Right lobe of liver (tissue), 6 donors: ENCODE measurements at regions not wholly inside any gene's neighbourhood (a gene's known extent, or its start where the extent isn't known, plus 50 kb on each side); places are given as distances from the start of the nearest gene placed in this dataset.

ENCODE experiments used
- ATAC-seq, 4 donors: fragments of 200-7000 bp; cut with Tn5 transposase; one replicate each; pipeline ENCODE4 v1.9.1; 2020; ENCODE audit warnings: mild to moderate bottlenecking in 4 of 4, moderate library complexity in 4 of 4
- DNase-seq, 3 donors: peaks; one replicate each; pipeline ENCODE4 v3.0.0-alpha.2; 2020
- H3K27ac ChIP-seq, 3 donors: fragments of 200-600 bp; one replicate each; pipeline ENCODE4 v1.8.0; 2022
- H3K27me3 ChIP-seq, 2 donors: fragments of 200-600 bp; one replicate each; pipeline ENCODE4 v1.8.0; 2022
- H3K36me3 ChIP-seq, 4 donors: fragments of 200-600 bp; sonication (generic) in 1 of 4; one replicate each; pipeline versions ENCODE4 v1.5.1 to v1.8.0; 2017 to 2022; ENCODE audit warnings: control low read depth in 1 of 4
- H3K4me1 ChIP-seq, 4 donors: fragments of 200-600 bp; sonication (generic) in 1 of 4; one replicate each; pipeline versions ENCODE4 v1.5.1 to v1.8.0; 2017 to 2022; ENCODE audit warnings: control low read depth in 1 of 4
- H3K4me3 ChIP-seq, 3 donors: fragments of 200-600 bp; one replicate each; pipeline ENCODE4 v1.8.0; 2022
- H3K9me3 ChIP-seq, 4 donors: fragments of 200-600 bp; sonication (generic) in 1 of 4; one replicate each; pipeline versions ENCODE4 v1.5.1 to v1.8.0; 2017 to 2022; ENCODE audit warnings: control low read depth in 1 of 4
- POLR2A ChIP-seq: fragments of 450-650 bp; IDR thresholded peaks from one replicate; pipeline ENCODE4 v1.6.1; 2017; ENCODE audit warnings: antibody characterized with exemption, mild to moderate bottlenecking
- WGBS: methylation state at CpG from one replicate; pipeline ENCODE4 v1.1.6; 2018; ENCODE audit warnings: low coverage, low lambda C conversion rate; ENCODE audit not compliant: insufficient coverage; ENCODE audit errors: missing lambda C conversion rate; 5-methylcytosine and 5-hydroxymethylcytosine counted together
- intact Hi-C, 2 donors: fragments of 100-400 bp; cut with DNase I; formaldehyde crosslinking; loops; one replicate each; pipeline versions ENCODE4 v1.11.2 to v1.14.1; 2022
- TF ChIP-seq, protein P1 (sequence below), 4 donors: fragments of 200-600 bp in 3 of 4; fragments of 450-650 bp in 1 of 4; IDR thresholded peaks; one replicate each; pipeline versions ENCODE4 v1.5.1 to v1.8.0; 2016 to 2022; ENCODE audit warnings: antibody characterized with exemption in 4 of 4, mild to moderate bottlenecking in 2 of 4
- donor health status: DM: no; HTN: yes; CAD: no.
- donor health status: DM: no; HTN: no; CAD: no.
- donor health status: DM: no; HTN: no; CAD: no.
- donor health status: DM: no; HTN: yes; CAD: no.
- donor health status: DM: no; HTN: yes; CAD: no.

DNA sequence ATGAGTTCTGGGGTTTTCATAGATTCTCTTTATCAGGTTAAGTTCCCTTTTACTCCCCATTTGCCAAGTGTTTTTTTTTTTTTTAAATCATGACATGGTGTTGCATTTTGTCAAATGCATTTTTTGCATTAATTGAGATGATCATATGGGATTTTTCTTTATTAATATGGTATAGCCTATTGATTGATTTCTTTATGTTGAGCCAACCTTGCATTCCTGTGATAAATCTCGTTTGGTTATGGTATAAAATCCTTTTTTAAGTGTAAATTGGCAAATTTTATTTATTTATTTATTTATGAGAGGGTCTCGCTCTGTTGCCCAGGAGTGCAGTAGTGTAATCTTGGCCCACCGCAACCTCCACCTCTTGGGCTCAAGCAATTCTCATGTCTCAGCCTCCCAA lies 81.5 kb upstream of the ACVR1 start:
- H3K27ac ChIP-seq, result no peak overlapping the region
- DNase-seq, result no peak
- no peak overlapping the region for H3K4me3 ChIP-seq
- TF ChIP-seq, protein P1, sequence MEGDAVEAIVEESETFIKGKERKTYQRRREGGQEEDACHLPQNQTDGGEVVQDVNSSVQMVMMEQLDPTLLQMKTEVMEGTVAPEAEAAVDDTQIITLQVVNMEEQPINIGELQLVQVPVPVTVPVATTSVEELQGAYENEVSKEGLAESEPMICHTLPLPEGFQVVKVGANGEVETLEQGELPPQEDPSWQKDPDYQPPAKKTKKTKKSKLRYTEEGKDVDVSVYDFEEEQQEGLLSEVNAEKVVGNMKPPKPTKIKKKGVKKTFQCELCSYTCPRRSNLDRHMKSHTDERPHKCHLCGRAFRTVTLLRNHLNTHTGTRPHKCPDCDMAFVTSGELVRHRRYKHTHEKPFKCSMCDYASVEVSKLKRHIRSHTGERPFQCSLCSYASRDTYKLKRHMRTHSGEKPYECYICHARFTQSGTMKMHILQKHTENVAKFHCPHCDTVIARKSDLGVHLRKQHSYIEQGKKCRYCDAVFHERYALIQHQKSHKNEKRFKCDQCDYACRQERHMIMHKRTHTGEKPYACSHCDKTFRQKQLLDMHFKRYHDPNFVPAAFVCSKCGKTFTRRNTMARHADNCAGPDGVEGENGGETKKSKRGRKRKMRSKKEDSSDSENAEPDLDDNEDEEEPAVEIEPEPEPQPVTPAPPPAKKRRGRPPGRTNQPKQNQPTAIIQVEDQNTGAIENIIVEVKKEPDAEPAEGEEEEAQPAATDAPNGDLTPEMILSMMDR (IDR thresholded peaks at IDR 0.05), result no peak
- 36% methylated on average over 3 of the region's 3 CpGs for WGBS
- H3K27me3 ChIP-seq, result no peaks in the 10 kb centered on the region
- intact Hi-C loops, result no loop called here
- ATAC-seq, result no peak
- H3K36me3 ChIP-seq, result no peaks in the 10 kb centered on the region
- H3K4me1 ChIP-seq, result no peaks in the 10 kb centered on the region
- no peaks in the 10 kb centered on the region for H3K9me3 ChIP-seq

DNA sequence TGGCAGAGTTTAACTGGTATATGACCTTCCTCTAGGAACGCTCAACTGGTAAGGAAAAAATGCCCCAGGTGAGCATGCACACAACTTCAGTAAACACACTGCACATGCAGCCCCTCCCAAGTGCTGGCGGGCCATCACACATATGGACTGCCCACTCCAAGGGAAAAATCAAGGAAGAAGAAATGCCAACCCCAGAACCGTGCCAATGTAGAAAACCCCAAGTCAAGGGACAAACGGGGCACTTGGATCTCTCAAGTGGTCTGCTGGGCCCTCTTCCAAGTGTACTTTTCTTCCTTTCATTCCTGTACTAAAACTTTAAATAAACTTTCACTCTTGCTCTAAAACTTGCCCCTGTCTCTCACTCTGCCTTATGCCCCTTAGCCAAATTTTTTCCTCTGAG lies 76.4 kb upstream of the ACVR1 start:
- Histone ChIP-seq H3K4me3 (no peak overlapping the region), H3K9me3 (no peaks in the 10 kb centered on the region), H3K4me1 (no peaks in the 10 kb centered on the region), H3K36me3 (no peaks in the 10 kb centered on the region), H3K27ac (no peak overlapping the region), H3K27me3 (no peaks in the 10 kb centered on the region)
- TF ChIP-seq, protein P1 (IDR thresholded peaks at IDR 0.05), result no peak
- no peak for TF ChIP-seq POLR2A
- intact Hi-C loops, result no loop called here
- DNase-seq (no peak), ATAC-seq (no peak)
- WGBS, result 82% methylated on average over 2 of the region's 4 CpGs

DNA sequence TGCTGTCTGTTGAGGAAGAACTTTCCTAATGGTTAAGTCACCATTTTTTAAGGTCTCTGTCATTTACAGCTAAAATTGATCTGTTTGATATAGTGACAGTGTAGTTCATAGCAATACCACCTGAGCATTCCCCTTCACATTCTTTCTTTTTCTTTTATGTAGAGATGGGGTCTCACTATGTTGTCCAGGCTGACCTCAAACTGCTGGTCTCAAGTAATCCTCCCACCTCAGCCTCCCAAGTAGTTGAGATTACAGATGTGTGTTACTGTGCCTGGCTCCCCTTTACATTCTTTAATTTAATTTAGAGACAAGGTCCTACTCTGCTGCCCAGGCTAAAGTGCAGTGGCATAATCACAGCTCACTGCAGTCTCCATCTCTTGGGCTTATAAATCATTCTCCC lies 72.7 kb upstream of the ACVR1 start:
- no peak for ATAC-seq
- H3K4me1 ChIP-seq, result no peaks in the 10 kb centered on the region
- H3K36me3 ChIP-seq, result no peaks in the 10 kb centered on the region
- no peaks in the 10 kb centered on the region for H3K9me3 ChIP-seq
- no peak overlapping the region for H3K27ac ChIP-seq
- no peak for TF ChIP-seq POLR2A
- TF ChIP-seq, protein P1 (IDR thresholded peaks at IDR 0.05), result no peak
- H3K4me3 ChIP-seq, result no peak overlapping the region
- H3K27me3 ChIP-seq, result no peaks in the 10 kb centered on the region
- no peak for DNase-seq
- intact Hi-C loops, result no loop called here

DNA sequence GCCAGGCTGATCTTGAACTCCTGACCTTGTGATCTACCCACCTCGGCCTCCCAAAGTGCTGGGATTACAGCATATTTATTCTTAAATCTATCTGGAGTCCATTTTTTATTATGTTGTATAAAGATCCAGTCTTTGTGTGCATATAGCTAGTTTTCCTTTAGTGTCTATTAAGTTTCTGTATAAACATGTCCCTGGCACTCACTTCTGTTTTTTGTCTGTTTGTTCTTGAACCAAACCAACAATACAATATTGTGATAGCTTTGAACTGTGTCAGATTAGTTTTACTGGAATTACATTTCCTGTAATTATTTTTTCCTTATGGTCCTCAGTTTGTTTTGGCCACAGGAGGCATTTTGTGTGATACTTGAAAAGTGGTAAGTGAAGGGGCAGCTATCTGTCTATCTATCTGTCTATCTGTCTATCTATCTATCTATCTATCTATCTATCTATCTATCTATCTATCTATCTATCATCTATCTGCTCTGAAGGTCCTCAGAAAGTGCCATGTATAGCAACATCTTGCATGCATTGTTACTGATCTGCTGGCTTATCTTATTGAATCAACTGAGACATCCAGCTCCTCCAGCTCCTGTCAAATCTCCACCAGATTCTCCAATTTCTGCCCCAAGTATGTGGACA lies 70.9 kb upstream of the ACVR1 start:
- H3K4me3 ChIP-seq, result no peak overlapping the region
- intact Hi-C loops, result no loop called here
- H3K4me1 ChIP-seq, result no peaks in the 10 kb centered on the region
- no peaks in the 10 kb centered on the region for H3K27me3 ChIP-seq
- DNase-seq (no peak), ATAC-seq (no peak)
- H3K9me3 ChIP-seq, result no peaks in the 10 kb centered on the region
- H3K36me3 ChIP-seq, result no peaks in the 10 kb centered on the region
- TF ChIP-seq, protein P1 (IDR thresholded peaks at IDR 0.05), result no peak
- TF ChIP-seq POLR2A, result no peak
- H3K27ac ChIP-seq, result no peak overlapping the region
- 86% methylated on average over 1 of the region's 1 CpG for WGBS

DNA sequence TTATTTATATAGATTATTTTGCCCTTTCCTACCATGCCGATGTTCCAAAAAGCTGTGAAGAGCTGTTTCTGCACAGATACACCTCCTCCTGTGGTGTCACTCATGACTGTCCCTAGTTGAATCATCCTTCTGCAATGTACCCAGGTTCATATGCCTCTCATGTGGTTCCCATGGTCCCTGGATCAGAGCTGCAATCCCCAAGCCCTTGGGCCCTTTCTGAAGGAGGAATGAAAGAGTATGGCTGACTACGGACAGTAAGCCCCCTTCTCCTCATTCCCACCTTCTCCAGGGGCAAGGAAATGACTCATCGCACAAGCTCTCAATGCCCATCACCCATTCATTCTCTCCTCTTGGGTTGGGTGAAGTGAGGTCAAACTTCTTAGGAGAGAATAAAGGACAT lies 63.9 kb upstream of the ACVR1 start:
- H3K4me1 ChIP-seq, result peaks cover 0 to 11% (median 0%) of the 10 kb centered on the region in 4 donors
- H3K9me3 ChIP-seq, result no peaks in the 10 kb centered on the region
- H3K4me3 ChIP-seq, result no peak overlapping the region
- TF ChIP-seq, protein P1 (IDR thresholded peaks at IDR 0.05), result no peak
- no peak for TF ChIP-seq POLR2A
- no peaks in the 10 kb centered on the region for H3K36me3 ChIP-seq
- no peak for DNase-seq
- no peaks in the 10 kb centered on the region for H3K27me3 ChIP-seq
- no peak for ATAC-seq
- 84% methylated on average over 3 of the region's 3 CpGs for WGBS
- no peak overlapping the region for H3K27ac ChIP-seq
- intact Hi-C loops, result no loop called here
